ENCODE measurements at regions not wholly inside any gene's neighbourhood (a gene's known extent, or its start where the extent isn't known, plus 50 kb on each side); places are given as distances from the start of the nearest gene placed in this dataset.

GRCh38 chr14:29392287-29392686, 535.4 kb downstream of the PRKD1 start:
- TF ChIP-seq CTCF (IDR thresholded peaks at IDR 0.05) (no peak), POLR2A (IDR thresholded peaks at IDR 0.05) (no peak)
